ENCODE measurements at regions not wholly inside any gene's neighbourhood (a gene's known extent, or its start where the extent isn't known, plus 50 kb on each side); places are given as distances from the start of the nearest gene placed in this dataset.

- TF ChIP-seq CTCF (IDR thresholded peaks at IDR 0.05; ENCODE audit: insufficient read depth, low read length) (no peak), REST (IDR thresholded peaks at IDR 0.05; ENCODE audit: insufficient replicate concordance, low read depth) (no peak), POLR2AphosphoS5 (IDR thresholded peaks at IDR 0.05; ENCODE audit: low read depth) (no peak), SPI1 (IDR thresholded peaks at IDR 0.05; ENCODE audit: borderline replicate concordance, low read depth) (no peak)
These were observed 111.6 kb upstream of the TENT5A start for GRCh38 chr6:81864124-81864523.

All from HL-60 (cell line).